ENCODE measurements at regions not wholly inside any gene's neighbourhood (a gene's known extent, or its start where the extent isn't known, plus 50 kb on each side); places are given as distances from the start of the nearest gene placed in this dataset.
"Not testable (repeated sequence)": the region's sequence is repeated elsewhere in the genome, so short reads cannot be mapped to it uniquely, and the experiment has no call there.

- DNase-seq = peak; percentile 15
Measured at GRCh38 chr14:105623178-105623577, 96.8 kb downstream of the TMEM121 start.

- DNase-seq = not testable (repeated sequence)
Measured at GRCh38 chr14:105624346-105624745, 98.0 kb downstream of the TMEM121 start.

DNA sequence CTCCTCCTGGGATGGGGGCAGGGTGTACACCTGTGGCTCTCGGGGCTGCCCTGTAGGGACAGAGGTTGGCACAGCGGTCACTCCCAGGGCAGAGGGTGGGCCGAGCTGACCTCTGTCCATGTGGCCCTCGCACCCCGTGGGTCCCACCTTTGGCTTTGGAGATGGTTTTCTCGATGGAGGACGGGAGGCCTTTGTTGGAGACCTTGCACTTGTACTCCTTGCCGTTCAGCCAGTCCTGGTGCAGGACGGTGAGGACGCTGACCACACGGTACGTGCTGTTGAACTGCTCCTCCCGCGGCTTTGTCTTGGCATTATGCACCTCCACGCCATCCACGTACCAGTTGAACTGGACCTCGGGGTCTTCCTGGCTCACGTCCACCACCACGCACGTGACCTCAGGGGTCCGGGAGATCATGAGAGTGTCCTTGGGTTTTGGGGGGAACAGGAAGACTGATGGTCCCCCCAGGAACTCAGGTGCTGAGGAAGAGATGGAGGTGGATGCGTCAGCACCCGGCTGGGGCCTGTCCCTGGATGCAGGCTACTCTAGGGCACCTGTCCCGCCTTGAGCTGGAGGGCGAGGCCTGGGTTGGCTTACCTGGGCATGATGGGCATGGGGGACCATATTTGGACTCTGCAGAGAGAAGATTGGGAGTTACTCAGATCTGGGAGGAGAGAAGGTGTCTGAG is 98.5 kb downstream of the TMEM121 start:
- peak; percentile 16 for DNase-seq

DNA sequence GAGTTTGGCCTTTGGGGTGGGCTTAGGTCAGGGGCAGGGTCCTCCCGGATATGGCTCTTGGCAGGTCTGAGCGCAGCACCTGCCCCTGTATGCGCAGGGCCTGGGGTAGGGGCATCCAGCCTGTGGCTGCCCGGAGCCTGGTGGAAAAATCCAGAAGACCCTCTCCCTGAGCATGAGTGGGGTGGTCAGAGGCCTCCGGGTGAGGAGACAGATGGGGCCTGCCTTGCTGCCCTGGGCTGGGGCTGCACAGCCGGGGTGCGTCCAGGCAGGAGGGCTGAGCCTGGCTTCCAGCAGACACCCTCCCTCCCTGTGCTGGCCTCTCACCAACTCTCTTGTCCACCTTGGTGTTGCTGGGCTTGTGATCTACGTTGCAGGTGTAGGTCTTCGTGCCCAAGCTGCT is 99.1 kb downstream of the TMEM121 start:
- DNase-seq = peak; percentile 31

DNA sequence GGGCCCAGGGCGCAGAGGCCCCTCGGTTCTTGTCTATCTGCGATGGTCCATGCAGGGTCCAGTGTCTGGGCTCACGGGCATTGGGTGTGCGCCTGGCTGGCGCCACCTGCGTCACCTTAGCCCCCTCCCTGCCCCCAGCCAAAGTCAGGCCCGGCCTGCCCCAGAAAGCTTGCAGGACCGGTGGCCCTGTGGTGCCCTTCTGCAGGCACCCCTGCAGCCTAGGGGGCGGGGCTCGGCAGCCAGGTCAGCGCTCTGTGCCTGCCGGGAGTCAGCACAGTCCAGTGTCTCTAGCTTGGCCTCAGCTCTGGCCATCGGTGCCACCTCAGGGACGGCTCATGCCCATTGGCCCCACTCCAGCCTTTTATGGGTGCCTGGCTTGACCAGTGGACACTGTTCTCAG is 99.7 kb downstream of the TMEM121 start:
- peak; percentile 4 for DNase-seq

DNA sequence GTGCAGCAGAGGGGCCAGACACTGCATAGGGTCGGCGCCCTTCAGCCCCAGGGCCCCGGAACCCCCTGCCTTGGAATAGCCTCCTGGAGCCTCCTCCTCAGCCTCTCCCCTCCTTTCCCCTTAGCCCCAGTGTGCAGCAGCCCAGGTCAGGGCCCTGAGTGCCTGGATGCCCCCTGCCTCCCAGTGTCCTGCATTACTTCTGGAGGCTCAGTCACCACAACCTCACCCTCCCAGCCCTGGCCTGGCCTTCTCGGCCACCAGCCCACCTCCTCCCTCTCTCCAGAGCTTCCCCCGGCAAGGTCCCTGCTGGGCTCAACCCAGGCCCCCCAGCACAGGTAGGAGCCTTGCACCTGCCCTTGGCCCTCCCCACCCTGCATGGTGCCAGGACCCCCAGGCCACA is 100.3 kb downstream of the TMEM121 start:
- DNase-seq = not testable (repeated sequence)

DNA sequence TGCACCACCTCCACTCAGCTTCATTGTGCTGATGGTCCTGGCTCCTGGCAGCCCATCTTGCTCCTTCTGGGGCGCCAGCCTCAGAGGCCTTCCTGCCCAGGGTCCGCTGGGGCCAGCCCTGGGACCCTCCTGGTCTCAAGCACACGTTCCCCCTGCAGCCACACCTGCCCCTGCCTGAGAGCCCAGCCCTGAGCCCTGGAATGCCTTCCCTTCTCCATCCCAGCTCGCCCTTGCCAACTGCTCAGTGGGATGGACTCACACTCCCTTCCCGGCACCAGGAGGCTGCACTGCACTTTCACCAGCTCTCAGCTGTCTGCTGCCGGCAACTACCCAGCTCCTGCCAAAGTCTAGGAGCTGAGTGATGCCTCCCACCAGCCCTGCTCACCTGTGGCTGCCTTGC is 100.9 kb downstream of the TMEM121 start:
- DNase-seq = peak; percentile 6

GRCh38 chr14:105627701-105628100 is 101.3 kb downstream of the TMEM121 start:
- peak; percentile 1 for DNase-seq

- not testable (repeated sequence) for DNase-seq
Measured at GRCh38 chr14:105628126-105628525, 101.7 kb downstream of the TMEM121 start.

GRCh38 chr14:105628531-105629067 is 102.2 kb downstream of the TMEM121 start:
- DNase-seq = not testable (repeated sequence)

DNA sequence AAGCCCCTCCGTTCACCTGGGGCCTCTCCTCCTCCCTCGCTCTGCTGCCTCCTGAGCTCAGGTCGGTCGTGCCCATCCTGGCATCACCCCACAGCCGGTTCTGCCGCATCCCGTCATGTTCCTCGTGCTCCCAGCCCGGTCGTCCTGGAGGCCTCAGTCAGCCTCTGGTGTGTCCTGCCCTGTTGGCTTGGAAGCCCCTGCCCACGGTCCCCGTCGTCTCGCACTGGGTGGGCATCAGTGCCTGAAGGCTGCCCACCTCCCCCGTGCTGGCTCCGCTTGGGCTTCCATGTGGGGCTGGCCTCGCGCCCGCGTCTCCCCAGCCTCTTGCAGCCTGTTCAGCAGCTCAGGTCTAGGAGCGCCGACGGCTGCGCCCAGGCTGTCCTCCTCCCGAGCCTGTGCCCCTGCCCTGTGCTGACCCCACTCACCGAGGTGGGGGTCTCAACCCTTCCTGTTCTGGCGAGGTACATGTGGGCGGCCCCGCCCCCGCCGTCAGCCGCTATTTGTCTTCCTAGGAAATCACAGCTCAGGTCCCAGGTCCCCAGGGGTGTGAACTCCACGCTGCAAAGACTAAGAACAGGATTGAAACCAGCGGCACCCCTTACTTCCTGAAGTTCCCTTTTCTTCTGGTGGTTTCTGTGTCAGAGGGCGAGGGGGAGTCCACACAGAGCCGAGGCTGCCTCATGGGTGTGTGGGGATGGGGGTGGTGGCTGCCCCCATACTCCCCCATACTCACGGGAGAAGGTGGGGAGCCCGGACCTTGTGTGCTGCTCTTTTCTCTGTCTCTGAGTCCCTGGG is 102.9 kb downstream of the TMEM121 start:
- DNase-seq = not testable (repeated sequence)

GRCh38 chr14:105629886-105630215 is 103.5 kb downstream of the TMEM121 start:
- no peak for DNase-seq

- not testable (repeated sequence) for DNase-seq
Measured at GRCh38 chr14:105630293-105630934, 104.0 kb downstream of the TMEM121 start.

- not testable (repeated sequence) for DNase-seq
Measured at GRCh38 chr14:105630935-105631779, 104.8 kb downstream of the TMEM121 start.

DNA sequence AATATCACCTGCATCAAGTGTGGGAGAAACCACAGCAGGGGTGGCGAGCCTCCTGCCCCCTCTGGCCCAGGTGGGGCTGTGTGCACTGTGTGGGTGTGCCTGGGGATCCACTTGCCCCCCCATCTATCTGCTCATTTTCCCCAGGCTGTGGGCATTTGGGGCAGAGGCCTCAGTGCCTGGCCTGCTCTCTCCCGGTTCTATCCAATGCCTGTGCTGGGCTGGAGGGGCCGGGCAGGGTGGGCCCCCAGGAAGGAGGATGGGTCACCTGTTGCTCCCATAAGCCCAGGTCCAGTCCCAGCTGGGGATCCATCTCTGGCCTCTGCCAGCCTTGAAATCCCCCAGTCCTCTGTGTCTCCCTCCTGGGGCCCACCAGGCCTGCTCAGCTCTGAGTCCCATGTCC is 105.6 kb downstream of the TMEM121 start:
- DNase-seq = no peak

GRCh38 chr14:105633596-105633995 is 107.2 kb downstream of the TMEM121 start:
- not testable (repeated sequence) for DNase-seq

- no peak for DNase-seq
Measured at GRCh38 chr14:105635560-105635959, 109.2 kb downstream of the TMEM121 start.

DNA sequence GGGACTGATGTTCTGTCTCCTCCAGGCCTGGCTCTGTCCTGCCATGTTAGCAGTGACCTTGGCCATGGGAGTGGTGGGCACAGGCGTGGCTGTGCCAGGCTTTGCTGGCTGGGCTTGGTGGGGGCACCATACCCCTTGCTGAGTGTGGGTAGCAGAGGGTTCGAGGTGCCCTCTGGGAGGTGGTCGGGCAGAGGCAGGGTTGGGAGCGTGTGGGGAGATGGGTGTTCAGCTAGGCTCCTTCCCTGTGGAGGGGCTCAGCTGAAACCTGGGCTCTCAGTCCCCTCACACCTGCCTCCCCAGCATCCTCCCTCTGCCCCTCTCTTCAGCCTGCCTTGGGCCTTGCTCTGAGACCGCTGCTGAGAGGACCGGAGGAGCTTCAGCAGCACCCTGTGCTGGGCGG is 109.6 kb downstream of the TMEM121 start:
- DNase-seq = not testable (repeated sequence)

DNA sequence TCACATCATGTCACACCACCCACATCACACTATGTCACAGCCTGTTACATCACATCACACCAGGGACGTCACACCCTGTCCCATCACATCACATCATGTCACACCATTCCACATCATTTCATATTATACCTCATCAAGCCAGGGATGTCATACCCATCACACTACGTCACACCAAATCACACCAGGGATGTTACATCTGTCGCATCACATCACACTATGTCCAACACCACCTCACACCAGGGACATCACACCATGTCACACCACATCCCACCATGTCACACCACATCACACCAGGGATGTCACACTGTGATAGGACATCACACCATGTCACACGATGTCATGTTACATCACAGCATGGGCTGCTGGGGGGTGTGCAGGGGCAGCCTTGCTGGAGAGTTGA is 110.6 kb downstream of the TMEM121 start:
- DNase-seq = peak; percentile 1

DNA sequence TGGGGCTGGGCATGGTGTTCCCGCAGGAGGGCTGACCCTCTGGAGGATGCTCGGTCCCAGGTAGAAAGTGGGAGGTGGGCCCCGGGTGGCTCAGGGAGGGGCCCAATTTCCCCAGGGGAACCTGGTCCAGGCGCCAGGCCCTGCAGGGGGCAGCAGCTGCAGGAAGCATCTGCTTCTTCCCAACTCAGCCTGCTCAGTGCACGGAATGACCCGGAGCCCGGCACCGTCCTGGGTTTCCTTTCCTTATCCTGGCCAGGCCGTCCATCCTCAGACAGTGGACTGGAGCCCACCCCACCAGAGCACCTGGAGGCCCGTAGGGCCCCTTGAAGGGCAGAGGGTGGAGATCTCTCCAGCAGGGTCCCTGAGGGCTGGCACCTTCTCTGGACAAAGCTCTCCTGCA is 111.0 kb downstream of the TMEM121 start:
- not testable (repeated sequence) for DNase-seq

DNA sequence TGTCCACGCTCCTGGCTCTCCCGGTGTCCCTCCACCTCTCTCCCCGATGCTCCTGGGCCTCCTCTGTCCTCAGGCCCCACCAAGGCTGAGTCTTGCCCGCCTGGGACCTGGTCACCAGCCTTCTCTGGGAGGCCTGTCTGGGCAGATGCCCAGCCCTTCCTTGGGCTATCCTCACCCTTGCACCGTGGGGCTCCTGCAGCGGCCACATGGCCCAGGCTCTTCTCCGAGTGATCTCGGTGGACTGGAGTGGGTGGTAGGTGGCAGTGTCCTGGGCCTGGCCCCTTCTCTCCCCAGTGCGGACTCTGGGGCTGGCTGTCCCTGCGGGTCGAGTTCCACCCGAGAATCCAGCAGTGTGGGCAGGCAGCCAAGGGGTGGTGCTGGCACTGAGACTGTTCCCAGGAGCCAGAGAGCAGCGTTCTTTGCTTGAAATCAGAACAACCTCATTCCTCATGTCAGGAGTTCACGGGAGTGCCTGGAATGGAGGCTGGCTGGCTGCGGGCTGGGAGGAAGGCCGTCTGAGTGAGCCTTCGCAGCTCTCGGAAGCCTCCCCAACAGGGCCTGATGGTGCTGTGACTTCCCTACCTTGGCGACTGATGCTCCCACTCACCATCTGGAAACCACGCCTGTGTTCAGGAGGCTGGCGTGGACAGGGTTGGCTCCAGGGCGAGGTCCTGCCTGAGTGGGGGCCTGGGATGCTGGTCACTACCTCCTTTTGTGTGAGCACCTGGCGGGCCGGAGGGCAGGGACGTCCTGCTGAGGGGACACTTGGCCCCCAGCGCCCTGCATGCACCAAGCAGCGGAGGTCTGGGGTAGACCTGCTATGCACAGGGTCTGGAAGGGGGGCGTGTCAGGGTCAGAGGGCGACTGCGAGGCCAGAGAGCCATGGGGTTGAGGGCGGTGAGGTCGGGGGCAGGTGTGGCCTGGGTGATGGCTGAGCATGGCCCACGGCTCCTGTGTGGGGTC is 113.9 kb downstream of the TMEM121 start:
- DNase-seq = not testable (repeated sequence)

Data from right forelimb (tissue), 1 donor.